ENCODE measurements at regions not wholly inside any gene's neighbourhood (a gene's known extent, or its start where the extent isn't known, plus 50 kb on each side); places are given as distances from the start of the nearest gene placed in this dataset.
"Not testable (repeated sequence)": the region's sequence is repeated elsewhere in the genome, so short reads cannot be mapped to it uniquely, and the experiment has no call there.

DNA sequence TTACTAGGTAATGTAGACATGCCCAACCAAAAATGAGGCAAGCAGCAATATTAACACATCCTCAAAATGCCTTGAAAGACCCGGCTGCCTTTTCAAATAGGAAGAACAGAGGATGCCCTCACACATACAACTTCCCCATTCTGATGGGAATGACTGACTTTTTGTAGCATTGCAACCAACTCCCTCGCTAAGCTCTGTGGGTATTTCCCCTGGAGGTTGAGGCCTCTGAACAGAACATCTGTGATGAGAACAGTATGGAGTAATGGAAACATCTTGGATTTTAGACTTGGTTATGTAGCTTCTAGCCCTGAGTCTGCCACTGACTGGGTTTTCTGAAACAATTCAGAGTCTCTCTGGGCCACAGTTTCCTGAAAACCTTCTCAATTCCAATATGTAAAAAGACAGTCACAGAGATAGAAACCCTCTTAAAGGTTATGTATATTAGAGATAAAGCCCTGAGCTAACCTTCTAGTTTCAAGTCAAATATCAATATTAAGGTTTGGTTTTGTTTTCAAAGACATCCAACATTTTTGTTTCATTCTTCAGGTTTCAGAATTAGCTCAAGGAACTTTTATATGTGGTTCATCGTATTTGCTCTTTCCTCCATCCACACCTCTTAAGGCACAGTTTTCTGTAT is 311.5 kb downstream of the SETD4 start:
- DNase-seq (ENCODE audit: low read depth): no peak

GRCh38 chr21:35743571-35743970 is 316.8 kb downstream of the SETD4 start:
- DNase-seq (ENCODE audit: low read depth): no peak

- DNase-seq (ENCODE audit: low read depth): no peak
Observed at GRCh38 chr21:35738347-35738961, 321.9 kb downstream of the SETD4 start.

- DNase-seq (ENCODE audit: low read depth): no peak
Observed at GRCh38 chr21:35737899-35738346, 322.4 kb downstream of the SETD4 start.

- no peak for DNase-seq (ENCODE audit: low read depth)
Observed at GRCh38 chr21:35737449-35737848, 322.9 kb downstream of the SETD4 start.

DNA sequence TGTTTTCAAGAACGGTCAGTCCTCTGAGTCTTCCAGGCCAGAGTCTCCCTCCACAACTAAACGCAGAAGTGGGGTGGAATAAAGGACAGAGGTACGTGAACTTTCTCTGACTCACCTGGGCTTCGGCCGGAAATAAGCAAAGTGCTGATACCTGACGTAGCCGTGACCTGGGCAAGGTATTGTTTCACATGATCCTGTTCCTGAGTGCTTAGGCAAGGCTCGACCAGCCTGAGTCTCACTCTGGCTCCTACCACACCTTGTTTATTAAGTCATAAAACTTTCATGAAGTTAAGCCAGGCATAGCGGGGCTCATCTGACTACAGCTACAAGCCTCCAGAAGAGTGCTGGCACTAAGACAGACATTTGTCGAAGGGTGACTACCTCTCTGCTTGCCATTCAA is 327.5 kb downstream of the SETD4 start:
- no peak for DNase-seq (ENCODE audit: low read depth)

GRCh38 chr21:35730325-35730724 is 330.0 kb downstream of the SETD4 start:
- no peak for DNase-seq (ENCODE audit: low read depth)

DNA sequence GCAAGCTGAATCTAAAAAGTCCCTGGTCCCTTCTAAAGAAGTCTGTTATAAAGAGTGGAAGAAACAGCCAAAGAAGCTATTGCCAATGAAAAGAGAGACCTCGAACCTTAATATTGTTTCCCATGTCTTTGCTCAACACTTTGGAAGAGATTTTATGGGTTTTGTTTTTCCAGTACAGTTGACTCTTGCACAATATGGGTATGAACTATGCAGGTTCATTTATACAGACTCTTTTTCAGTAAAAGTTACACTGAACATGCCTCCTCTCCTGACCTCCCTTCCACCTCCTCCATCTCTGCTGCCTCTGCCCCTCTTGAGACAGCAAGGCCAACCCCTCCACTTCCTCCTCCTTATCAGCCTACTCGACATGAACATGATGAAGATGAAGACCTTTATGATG is 332.5 kb downstream of the SETD4 start:
- DNase-seq (ENCODE audit: low read depth): no peak

DNA sequence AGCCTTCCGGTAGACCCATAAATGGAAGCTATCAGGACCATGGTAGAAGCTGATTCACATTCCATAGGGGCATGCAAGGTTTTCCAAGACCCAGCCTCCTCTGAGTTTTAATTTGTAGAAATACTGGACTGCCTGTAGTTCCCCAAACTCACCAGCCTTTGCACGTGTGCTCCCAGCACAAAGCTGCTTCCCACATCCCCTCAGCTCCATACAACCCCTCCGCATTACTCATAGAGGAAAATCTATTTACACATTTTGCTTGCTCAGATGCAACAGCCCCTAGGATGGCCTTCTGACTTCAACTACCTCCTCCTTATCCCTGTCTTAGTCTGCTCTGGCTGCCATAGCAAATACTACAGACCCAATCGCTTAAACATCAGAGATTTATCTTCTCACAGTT is 336.2 kb downstream of the SETD4 start:
- DNase-seq (ENCODE audit: low read depth): no peak

GRCh38 chr21:35721701-35722100 is 338.6 kb downstream of the SETD4 start:
- no peak for DNase-seq (ENCODE audit: low read depth)

GRCh38 chr21:35720208-35720731 is 340.1 kb downstream of the SETD4 start:
- DNase-seq (ENCODE audit: low read depth): no peak

GRCh38 chr21:35719080-35719479 is 341.2 kb downstream of the SETD4 start:
- DNase-seq (ENCODE audit: low read depth): no peak

GRCh38 chr21:35716876-35717565 is 343.3 kb downstream of the SETD4 start:
- no peak for DNase-seq (ENCODE audit: low read depth)

- no peak for DNase-seq (ENCODE audit: low read depth)
Observed at GRCh38 chr21:35713914-35714313, 346.4 kb downstream of the SETD4 start.

- no peak for DNase-seq (ENCODE audit: low read depth)
Observed at GRCh38 chr21:35711661-35712060, 348.7 kb downstream of the SETD4 start.

GRCh38 chr21:35711213-35711612 is 349.1 kb downstream of the SETD4 start:
- DNase-seq (ENCODE audit: low read depth): no peak

DNA sequence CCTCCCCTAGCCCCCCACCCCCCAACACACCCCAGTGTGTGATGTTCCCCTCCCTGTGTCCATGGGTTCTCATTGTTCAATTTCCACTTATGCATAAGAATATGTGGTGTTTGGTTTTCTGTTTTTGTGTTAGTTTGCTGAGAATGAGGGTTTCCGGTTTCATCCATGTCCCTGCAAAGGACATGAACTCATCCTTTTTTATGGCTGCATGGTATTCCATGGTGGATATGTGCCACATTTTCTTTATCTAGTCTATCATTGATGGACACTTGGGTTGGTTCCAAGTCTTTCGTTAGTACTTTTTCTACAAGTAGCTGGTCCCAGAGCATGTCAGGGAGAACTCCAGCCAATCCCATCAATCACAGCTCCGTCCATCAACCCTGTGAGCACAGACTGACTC is 350.3 kb downstream of the SETD4 start:
- DNase-seq (ENCODE audit: low read depth): not testable (repeated sequence)

DNA sequence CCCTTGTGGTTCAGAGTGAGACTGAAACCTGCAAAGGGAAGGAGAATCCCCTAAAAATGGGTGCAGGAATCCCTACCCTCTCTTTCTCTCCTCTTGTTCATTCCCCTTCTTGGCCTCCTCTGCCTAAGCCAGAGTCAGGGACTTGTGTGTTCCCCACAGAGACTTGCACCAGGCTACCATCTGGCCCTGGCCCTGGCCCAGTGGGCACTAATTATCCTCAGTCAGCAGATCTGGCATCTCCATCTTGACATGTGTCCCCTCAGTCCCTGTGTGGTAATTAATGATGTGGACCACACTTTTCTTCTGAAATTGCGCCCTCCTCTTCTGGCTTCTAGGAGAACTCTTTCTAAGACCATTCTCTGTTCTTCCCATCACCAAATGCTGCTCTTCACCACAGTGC is 354.4 kb downstream of the SETD4 start:
- DNase-seq (ENCODE audit: low read depth): no peak

- no peak for DNase-seq (ENCODE audit: low read depth)
Observed at GRCh38 chr21:35705237-35705887, 355.0 kb downstream of the SETD4 start.

DNA sequence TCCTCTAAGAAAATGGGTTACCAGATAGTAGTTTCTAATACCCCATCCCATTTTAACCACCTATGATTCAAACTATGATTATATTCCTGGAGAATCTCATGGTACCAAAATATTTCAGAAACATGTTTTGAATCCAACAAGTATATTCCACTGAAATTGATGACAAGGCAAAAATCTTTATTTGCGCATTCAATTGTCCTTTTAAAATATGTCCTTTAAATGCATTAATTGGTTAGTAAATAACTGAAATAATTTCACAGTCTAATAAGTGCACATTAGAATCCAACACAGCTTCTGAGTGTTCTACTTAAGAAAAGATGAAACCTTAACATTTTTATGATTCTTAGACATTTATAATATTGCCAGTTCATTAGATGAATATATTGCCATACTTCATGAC is 356.6 kb downstream of the SETD4 start:
- DNase-seq (ENCODE audit: low read depth): no peak

- no peak for DNase-seq (ENCODE audit: low read depth)
Observed at GRCh38 chr21:35699361-35699760, 361.0 kb downstream of the SETD4 start.

- no peak for DNase-seq (ENCODE audit: low read depth)
Observed at GRCh38 chr21:35697321-35697808, 363.0 kb downstream of the SETD4 start.

DNA sequence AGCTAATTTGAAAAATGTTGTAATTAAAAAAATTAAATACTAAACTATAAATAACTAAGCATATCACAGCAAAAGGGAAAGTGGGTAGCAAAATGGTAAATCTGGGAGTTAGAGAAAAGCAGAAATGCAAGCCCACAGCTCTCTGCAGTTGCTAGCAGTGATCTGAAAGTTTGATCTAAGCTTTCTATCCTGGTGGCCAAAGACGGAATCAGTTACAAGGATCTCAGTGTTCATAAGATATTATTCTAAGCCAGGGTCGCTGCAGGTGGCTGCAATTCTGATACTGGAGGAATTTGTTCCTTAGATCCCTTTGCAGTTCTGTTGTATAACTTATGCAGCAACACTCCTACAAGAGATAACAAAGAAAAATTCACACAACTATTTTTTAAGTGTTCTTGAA is 363.7 kb downstream of the SETD4 start:
- DNase-seq (ENCODE audit: low read depth): no peak
